ENCODE measurements at regions not wholly inside any gene's neighbourhood (a gene's known extent, or its start where the extent isn't known, plus 50 kb on each side); places are given as distances from the start of the nearest gene placed in this dataset.

GRCh38 chr4:141807103-141807891 is 170.9 kb downstream of the IL15 start:
- no peak overlapping the region for H3K27ac ChIP-seq (ENCODE audit: extremely low read depth, low read depth, low read length)
- CTCF ChIA-PET (ENCODE audit: low intra/inter-chr PET ratio): no interaction called here
- DNase-seq (ENCODE audit: extremely low read depth in 1 of 4, low spot score in 3 of 4) (no peak), ATAC-seq (no peak), FAIRE-seq (no peak)
- in situ Hi-C loops (cut with MboI): no loop called here
- WGBS (ENCODE audit: insufficient coverage, low coverage, missing lambda C conversion rate): 0% methylated on average over 4 of the region's 4 CpGs
- intact Hi-C loops (cut with micrococcal nuclease): no loop called here
- no peaks in the 10 kb centered on the region for H4K20me1 ChIP-seq (replicated peaks; ENCODE audit: control insufficient read depth, insufficient read depth, low read length)
- no peaks in the 10 kb centered on the region for H3K27me3 ChIP-seq (ENCODE audit: control insufficient read depth in 2 of 2, insufficient read depth in 2 of 2, low read length in 2 of 2)
- POLR2A ChIA-PET: no interaction called here
- no peaks in the 10 kb centered on the region for H3K9me3 ChIP-seq (replicated peaks; ENCODE audit: control insufficient read depth, insufficient read depth, low read depth, low read length)
- no peaks in the 10 kb centered on the region for H3K79me2 ChIP-seq (ENCODE audit: control insufficient read depth, insufficient read depth, low read length)
- H3K4me3 ChIP-seq: no peak overlapping the region
- TF ChIP-seq EP300 (IDR thresholded peaks at IDR 0.05; ENCODE audit: low read length): no peak
- TF ChIP-seq, protein P1, sequence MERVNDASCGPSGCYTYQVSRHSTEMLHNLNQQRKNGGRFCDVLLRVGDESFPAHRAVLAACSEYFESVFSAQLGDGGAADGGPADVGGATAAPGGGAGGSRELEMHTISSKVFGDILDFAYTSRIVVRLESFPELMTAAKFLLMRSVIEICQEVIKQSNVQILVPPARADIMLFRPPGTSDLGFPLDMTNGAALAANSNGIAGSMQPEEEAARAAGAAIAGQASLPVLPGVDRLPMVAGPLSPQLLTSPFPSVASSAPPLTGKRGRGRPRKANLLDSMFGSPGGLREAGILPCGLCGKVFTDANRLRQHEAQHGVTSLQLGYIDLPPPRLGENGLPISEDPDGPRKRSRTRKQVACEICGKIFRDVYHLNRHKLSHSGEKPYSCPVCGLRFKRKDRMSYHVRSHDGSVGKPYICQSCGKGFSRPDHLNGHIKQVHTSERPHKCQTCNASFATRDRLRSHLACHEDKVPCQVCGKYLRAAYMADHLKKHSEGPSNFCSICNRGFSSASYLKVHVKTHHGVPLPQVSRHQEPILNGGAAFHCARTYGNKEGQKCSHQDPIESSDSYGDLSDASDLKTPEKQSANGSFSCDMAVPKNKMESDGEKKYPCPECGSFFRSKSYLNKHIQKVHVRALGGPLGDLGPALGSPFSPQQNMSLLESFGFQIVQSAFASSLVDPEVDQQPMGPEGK (CRISPR knock-in tag; IDR thresholded peaks at IDR 0.05; ENCODE audit: borderline replicate concordance): no peak
- H3K9ac ChIP-seq (ENCODE audit: insufficient read depth in 1 of 2, low read depth in 2 of 2, low read length in 2 of 2): no peak overlapping the region
- no peak overlapping the region for H3K4me2 ChIP-seq (ENCODE audit: insufficient read depth, low read length)
- no peak overlapping the region for H2AFZ ChIP-seq (ENCODE audit: low read depth, low read length)
- H3K36me3 ChIP-seq (ENCODE audit: control insufficient read depth, insufficient read depth, low read length): no peaks in the 10 kb centered on the region
- BruUV-seq (replicated peaks): no TSS peak
- no peaks in the 10 kb centered on the region for H3K9me1 ChIP-seq (ENCODE audit: control insufficient read depth, insufficient read depth, low read length)
- H3K4me1 ChIP-seq (replicated peaks in 1 of 2; ENCODE audit: control insufficient read depth in 2 of 2, insufficient read depth in 2 of 2, low read length in 2 of 2): no peaks in the 10 kb centered on the region

Measured in K562 (cell line).